GM23338 (cell line): ENCODE measurements at regions not wholly inside any gene's neighbourhood (a gene's known extent, or its start where the extent isn't known, plus 50 kb on each side); places are given as distances from the start of the nearest gene placed in this dataset.

Experiments used
- CREB1 ChIP-seq: fragments of 250-450 bp; sonication (Bioruptor Pico); IDR thresholded peaks from 2 replicates; pipeline ENCODE4 v1.5.0; 2020; ENCODE audit warnings: low read depth, mild to moderate bottlenecking, moderate library complexity
- CTCF ChIP-seq, 2 experiments: fragments of 200-600 bp in 1 of 2; sonication (generic) in 1 of 2; conservative IDR thresholded peaks; 2 replicates each; pipeline versions ENCODE4 v1.5.1 to v1.6.1; 2016 to 2017; ENCODE audit warnings: antibody characterized with exemption in 2 of 2, low read depth in 2 of 2, mild to moderate bottlenecking in 2 of 2, moderate library complexity in 1 of 2
- ETS1 ChIP-seq: IDR thresholded peaks from 2 replicates; pipeline ENCODE4 v1.6.1; 2016; ENCODE audit warnings: antibody characterized with exemption
- EZH2 ChIP-seq: fragments of 200-600 bp; sonication (generic); IDR thresholded peaks from one replicate; pipeline ENCODE4 v1.8.0; 2017; ENCODE audit warnings: antibody characterized with exemption, mild to moderate bottlenecking, low read depth; ENCODE audit not compliant: unreplicated experiment
- EZH2phosphoT487 ChIP-seq: fragments of 200-600 bp; sonication (generic); IDR thresholded peaks from one replicate; pipeline ENCODE4 v1.8.1; 2018; ENCODE audit warnings: antibody characterized with exemption; ENCODE audit not compliant: unreplicated experiment
- JUNB ChIP-seq: IDR thresholded peaks from one replicate; pipeline ENCODE4 v1.6.1; 2016; ENCODE audit warnings: antibody characterized with exemption; ENCODE audit not compliant: unreplicated experiment
- NANOG ChIP-seq: IDR thresholded peaks from 2 replicates; pipeline ENCODE4 v1.6.1; 2016; ENCODE audit warnings: antibody characterized with exemption, borderline replicate concordance
- POLR2AphosphoS5 ChIP-seq: IDR thresholded peaks from 2 replicates; pipeline ENCODE4 v1.6.1; 2016; ENCODE audit warnings: antibody characterized with exemption, low read depth
- REST ChIP-seq: IDR thresholded peaks from one replicate; pipeline ENCODE4 v1.6.1; 2018; ENCODE audit warnings: antibody characterized with exemption; ENCODE audit not compliant: unreplicated experiment
- STAT1 ChIP-seq: IDR thresholded peaks from one replicate; pipeline ENCODE4 v1.6.1; 2016; ENCODE audit warnings: antibody characterized with exemption; ENCODE audit not compliant: unreplicated experiment
- ZNF114 ChIP-seq: fragments of 250-450 bp; sonication (Bioruptor Pico); IDR thresholded peaks from 2 replicates; pipeline ENCODE4 v1.5.0; 2020; ENCODE audit warnings: mild to moderate bottlenecking, moderate library complexity
- ZNF331 ChIP-seq: fragments of 250-450 bp; sonication (Bioruptor Pico); IDR thresholded peaks from 2 replicates; pipeline ENCODE4 v1.5.0; 2020; ENCODE audit warnings: low read depth, mild to moderate bottlenecking, moderate library complexity
- ZNF462 ChIP-seq: fragments of 250-450 bp; sonication (Bioruptor Pico); IDR thresholded peaks from 2 replicates; pipeline ENCODE4 v1.5.0; 2020; ENCODE audit warnings: mild to moderate bottlenecking, moderate library complexity

GRCh38 chr3:107939691-107940442 lies 151.0 kb downstream of the CD47 start:
- TF ChIP-seq POLR2AphosphoS5: no peak
- TF ChIP-seq CTCF (conservative IDR thresholded peaks at IDR 0.05; ENCODE audit: low read depth in 2 of 2): no peak
- no peak for TF ChIP-seq EZH2phosphoT487
- no peak for TF ChIP-seq JUNB
- TF ChIP-seq EZH2: no peak
- no peak for TF ChIP-seq CREB1 (CRISPR knock-in tag)
- TF ChIP-seq REST: no peak
- no peak for TF ChIP-seq ZNF331 (CRISPR knock-in tag)
- no peak for TF ChIP-seq ZNF114 (CRISPR knock-in tag)
- no peak for TF ChIP-seq ZNF462 (CRISPR knock-in tag)
- TF ChIP-seq ETS1: no peak
- TF ChIP-seq STAT1: no peak
- no peak for TF ChIP-seq NANOG
